NCI-H187 treated with DMSO at 0.1 percent for 48 hours (cell line): ENCODE measurements at regions not wholly inside any gene's neighbourhood (a gene's known extent, or its start where the extent isn't known, plus 50 kb on each side); places are given as distances from the start of the nearest gene placed in this dataset.

Source experiments
- DNase-seq: peaks from one replicate; lab custom pipeline; 2025; lab: John Stamatoyannopoulos, UW

DNA sequence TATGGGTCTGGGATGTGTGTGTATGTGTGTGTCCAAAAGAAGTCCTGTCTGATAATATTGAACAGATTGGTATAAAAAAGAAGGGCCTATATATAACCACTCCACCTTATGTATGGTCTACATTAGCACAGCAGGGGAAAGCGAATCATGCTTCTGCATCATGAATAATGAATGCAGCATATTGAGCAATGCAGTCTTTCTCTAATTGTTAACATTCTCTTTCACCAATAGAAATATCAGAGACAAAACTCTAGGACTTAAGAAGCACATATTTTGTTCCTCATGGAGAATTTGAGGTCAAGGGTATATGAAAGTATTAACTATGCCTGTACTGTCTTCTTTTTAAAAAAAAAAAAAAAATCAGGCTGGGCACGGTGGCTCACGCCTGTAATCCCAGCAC is 264.3 kb upstream of the NOCT start:
- no peak for DNase-seq

- no peak for DNase-seq
These were observed 266.3 kb upstream of the NOCT start for GRCh38 chr4:138749303-138749702.

GRCh38 chr4:138741766-138742377 is 273.7 kb upstream of the NOCT start:
- DNase-seq = no peak

GRCh38 chr4:138740816-138741745 is 274.5 kb upstream of the NOCT start:
- no peak for DNase-seq

DNA sequence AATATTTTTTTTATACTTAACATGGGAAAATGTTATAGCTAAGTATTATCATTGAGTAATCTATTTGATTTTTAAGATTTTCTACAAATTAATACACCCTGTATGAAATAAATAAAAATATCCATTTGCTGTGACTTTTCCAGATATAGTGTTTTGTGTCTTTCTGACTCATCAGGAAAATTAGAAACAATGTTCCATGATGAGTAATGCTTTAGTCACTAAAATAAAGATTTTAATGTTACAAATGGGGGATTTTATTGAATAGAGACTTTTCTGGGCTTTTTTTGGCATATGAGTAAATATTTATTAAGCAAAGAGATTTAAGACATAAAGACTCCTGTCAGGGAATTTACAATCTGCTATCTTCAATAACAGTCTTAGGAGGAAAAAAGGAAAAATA is 279.2 kb upstream of the NOCT start:
- DNase-seq = no peak

DNA sequence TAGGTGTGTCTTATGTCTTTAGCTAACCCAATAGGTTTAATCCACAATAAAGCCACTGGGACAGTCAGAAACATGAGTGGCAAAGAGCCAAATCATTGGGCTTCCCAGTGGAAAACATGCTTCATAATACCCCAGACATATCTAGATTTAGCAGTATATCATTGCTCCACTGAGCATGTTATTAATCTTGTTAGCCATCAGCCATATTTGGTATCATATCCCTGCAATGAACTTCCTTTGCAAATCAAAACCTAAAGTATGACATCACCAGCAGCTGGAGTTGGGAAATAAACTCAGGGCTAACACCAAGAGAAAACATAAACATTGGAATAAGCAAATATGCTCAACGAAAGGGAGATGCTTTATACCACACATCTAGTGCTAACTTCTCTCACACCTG is 280.8 kb upstream of the NOCT start:
- no peak for DNase-seq

DNA sequence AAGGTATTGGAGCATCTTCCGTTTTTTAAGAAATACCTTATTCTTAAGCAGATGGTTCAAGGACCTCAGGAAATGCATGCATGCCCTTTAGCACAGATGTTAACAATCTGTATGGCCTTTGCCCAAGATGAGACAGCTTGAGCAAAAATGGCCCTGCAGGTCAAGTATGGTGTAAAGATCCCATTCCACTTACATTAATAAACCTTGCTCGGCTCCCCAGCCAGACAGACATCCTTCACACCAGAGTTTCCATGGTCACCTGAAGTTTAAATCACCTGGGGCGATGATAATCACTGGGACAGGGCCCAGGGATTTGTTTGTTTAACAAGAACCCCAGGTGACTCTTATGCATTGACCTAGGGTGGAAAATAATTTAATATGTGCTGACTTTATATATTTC is 287.0 kb upstream of the NOCT start:
- no peak for DNase-seq

GRCh38 chr4:138727731-138728130 is 287.9 kb upstream of the NOCT start:
- DNase-seq = no peak

DNA sequence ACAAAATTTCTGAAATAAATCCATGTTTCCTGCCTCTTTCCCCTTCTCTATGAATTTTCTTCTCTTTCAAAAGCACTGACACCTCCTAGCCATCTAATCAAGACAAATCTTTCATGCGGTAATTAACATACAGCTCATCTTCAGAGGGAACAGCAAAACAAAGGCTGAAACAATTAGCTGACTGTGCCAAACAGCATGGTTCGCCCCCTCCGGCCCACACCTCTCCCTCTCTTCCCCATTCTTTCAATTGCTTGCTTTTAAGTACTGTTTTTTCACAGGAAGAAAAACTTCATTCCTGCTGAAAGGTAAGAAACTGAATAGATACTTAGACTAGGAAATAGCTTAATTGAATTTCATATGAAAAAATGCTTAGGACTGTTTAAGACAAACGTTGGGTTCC is 291.1 kb upstream of the NOCT start:
- DNase-seq = no peak

DNA sequence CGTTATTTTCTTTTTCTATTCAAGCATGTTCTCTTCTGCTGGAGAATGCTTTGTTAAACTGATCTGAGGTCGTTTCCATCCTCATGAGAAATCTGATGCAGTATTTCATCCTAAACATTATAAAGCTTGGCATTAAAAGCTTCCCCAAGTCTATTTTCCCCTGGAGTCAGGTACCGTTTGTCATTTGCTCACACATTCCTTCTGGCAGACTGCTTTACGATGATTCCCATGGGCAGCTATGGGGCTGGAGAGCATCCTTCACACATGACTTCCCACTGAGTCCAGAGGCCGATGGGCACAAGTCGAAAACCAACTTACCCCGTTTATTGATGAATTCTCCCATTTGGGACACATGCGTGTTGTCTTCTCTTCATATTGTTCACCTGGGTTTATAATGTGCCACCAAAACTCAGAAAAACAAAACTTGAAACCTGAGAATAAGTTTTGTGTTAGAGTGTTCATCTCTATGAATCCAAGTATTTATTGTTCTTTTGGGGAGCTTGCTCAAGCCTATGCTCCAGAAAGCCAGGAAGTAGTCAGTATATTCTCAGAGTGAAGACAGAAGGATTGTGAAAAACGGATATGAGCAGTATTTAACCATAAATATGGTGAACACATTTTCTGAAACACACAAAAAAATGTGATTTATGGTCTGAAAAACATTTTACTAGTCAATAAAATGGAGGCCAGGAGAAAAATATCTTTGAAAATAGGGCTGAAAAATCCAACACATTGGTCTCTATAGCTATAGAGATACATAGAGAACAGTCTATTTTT is 298.8 kb upstream of the NOCT start:
- peak; percentile 48 for DNase-seq

DNA sequence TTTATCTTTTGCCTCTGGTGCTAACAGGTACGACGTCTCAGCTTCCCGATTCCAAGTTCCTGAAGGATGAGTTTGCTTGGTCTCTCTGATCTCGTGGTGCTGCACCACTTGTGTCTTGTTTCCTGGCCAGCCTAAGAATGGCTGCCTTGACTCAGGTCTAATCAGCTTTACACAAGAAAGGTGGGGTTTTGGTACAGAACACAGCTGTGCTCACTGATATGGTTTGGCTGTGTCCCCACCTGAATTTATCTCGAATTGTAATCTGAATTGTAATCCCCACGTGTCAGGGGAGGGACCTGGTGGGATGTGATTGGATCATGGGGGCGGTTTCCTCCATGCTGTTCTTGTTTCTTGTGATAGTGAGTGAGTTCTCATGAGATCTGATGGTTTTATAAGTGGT is 305.3 kb upstream of the NOCT start:
- DNase-seq = no peak

DNA sequence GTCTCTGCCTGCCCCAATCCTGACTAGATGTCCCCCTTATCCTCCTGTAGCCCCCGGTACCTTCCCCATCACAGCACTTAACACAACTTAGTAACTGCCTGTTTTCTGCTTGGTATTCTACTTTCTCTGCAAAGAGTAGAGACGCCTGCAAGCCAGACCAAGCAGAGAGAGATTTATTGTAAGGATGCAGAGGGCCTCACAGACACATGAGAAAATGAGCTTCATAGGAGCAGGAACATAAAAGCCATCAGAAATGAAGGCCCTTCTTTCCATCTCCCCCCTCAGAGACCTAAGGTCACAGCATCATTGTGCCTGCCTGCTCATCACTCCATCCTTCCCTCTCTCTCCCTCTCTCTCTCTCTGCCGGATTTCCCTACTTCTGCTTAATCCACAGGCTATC is 305.7 kb upstream of the NOCT start:
- no peak for DNase-seq

DNA sequence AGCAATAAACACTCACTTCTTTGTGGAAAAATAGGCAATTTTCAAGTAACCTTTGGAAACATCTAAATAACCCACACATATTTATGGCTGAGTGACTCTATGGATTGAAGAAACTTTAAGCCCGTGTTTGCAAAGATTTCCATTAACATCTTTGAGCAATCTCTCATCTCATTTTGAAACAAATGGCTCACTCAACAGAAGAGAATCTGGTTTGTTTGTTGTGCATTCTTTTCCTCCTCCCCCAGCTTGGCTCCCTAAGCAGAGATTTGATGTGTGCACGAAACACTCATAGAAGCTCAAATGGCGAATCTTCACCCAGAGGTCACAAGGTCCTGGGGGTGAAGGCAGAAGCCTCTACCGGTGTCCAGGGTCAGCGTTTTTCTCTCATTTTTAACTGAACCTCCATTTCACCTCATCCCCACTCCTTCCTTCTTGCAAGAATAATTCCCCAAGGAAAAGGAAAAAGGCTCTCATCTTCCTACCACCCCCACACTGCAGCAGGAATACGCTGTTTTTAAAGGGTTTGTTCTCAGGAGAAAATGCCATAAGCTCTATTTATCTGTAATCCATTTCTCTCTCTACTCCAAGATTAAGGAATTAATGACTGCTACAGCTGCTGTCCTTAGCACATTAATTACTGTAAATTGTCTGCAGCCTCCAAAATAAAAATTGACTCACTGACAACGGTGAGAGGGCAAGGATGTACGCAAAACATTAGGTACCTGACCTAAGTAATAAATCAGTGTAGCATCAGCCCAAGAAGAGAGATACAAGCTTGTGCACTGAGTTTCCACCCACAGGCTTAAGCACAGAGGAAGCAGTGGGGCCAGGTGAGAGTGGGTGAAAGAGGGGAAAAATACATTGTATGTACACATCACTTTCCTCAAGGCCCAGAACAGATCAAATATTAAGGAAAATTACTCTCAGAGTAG is 307.6 kb upstream of the NOCT start:
- no peak for DNase-seq

GRCh38 chr4:138706201-138706600 is 309.4 kb upstream of the NOCT start:
- DNase-seq = no peak

- no peak for DNase-seq
These were observed 313.3 kb upstream of the NOCT start for GRCh38 chr4:138702190-138702824.

- DNase-seq = no peak
These were observed 316.9 kb upstream of the NOCT start for GRCh38 chr4:138698641-138699040.

DNA sequence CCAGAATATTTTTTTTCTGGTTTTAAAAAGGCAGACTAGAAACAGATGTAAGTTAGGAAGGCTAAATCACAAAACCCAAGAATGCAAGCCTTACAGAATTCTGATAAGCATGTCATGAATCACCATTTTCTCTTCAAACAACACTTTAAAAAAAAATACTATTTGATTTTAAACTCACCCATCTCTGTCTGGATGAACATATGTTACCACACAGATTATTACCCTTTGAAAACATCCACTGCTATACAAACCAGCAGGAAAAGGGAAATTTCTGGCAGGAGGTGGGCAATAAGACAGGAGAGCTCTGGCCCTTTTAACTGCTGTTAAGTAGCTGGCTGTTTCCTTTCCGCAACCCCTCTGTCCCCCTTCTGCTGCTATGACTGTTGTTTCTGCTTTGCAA is 317.7 kb upstream of the NOCT start:
- DNase-seq = no peak

GRCh38 chr4:138696771-138697170 is 318.8 kb upstream of the NOCT start:
- no peak for DNase-seq

- no peak for DNase-seq
These were observed 319.5 kb upstream of the NOCT start for GRCh38 chr4:138696058-138696457.

GRCh38 chr4:138693526-138693925 is 322.1 kb upstream of the NOCT start:
- DNase-seq = no peak

GRCh38 chr4:138692411-138692810 is 323.2 kb upstream of the NOCT start:
- DNase-seq = no peak
